A673 (cell line): ENCODE measurements at regions not wholly inside any gene's neighbourhood (a gene's known extent, or its start where the extent isn't known, plus 50 kb on each side); places are given as distances from the start of the nearest gene placed in this dataset.

Experiments used
- CTCF ChIP-seq: fragments of 300-800, 200-600 bp; sonication (generic); conservative IDR thresholded peaks from 2 replicates; pipeline ENCODE4 v1.5.1; 2017; ENCODE audit warnings: low read depth, mild to moderate bottlenecking, antibody characterized with exemption, low read length, moderate library complexity, mixed read lengths
- EZH2 ChIP-seq: fragments of 200-600 bp; sonication (generic); IDR thresholded peaks from 2 replicates; pipeline ENCODE4 v1.6.1; 2017; ENCODE audit warnings: borderline replicate concordance, low read depth, mild to moderate bottlenecking, mixed read lengths, antibody characterized with exemption, low read length; ENCODE audit not compliant: poor library complexity, severe bottlenecking

- TF ChIP-seq CTCF (no peak), EZH2 (no peak)
Observed at GRCh38 chr2:22238967-22239366, 1115.2 kb downstream of the TDRD15 start.
